ENCODE measurements at regions not wholly inside any gene's neighbourhood (a gene's known extent, or its start where the extent isn't known, plus 50 kb on each side); places are given as distances from the start of the nearest gene placed in this dataset.
A peak's percentile ranks its signal among the peaks of the same experiment; 100 is the strongest.

- Mint-ChIP-seq H3K4me1 (no peaks in the 10 kb centered on the region), H3K4me3 (no peak overlapping the region), H3K36me3 (peaks cover 5 to 45% (median 42%) of the 10 kb centered on the region in 3 donors), H3K27ac (no peak overlapping the region), H3K9me3 (peaks cover 21 to 53% (median 40%) of the 10 kb centered on the region in 9 donors), H3K27me3 (peaks cover 0 to 1% (median 0%) of the 10 kb centered on the region in 5 donors)
- POLR2A ChIA-PET, result no interaction called here
- ATAC-seq, result no peak
- DNase-seq, result no peak
These were observed 73.3 kb downstream of the RFC3 start for GRCh38 chr13:33891196-33891742.

- peaks cover 30 to 75% (median 56%) of the 10 kb centered on the region in 9 donors for H3K9me3 Mint-ChIP-seq
- H3K4me3 Mint-ChIP-seq, result peak overlapping the region in 1 of 10 donors; percentile 41
- no peak for ATAC-seq
- H3K4me1 Mint-ChIP-seq, result no peaks in the 10 kb centered on the region
- DNase-seq, result no peak
- no peak overlapping the region for H3K27ac Mint-ChIP-seq
- H3K27me3 Mint-ChIP-seq, result peaks cover 0 to 1% (median 0%) of the 10 kb centered on the region in 5 donors
- H3K36me3 Mint-ChIP-seq, result peaks cover 5 to 60% (median 43%) of the 10 kb centered on the region in 3 donors
- POLR2A ChIA-PET, result no interaction called here
These were observed 75.6 kb downstream of the RFC3 start for GRCh38 chr13:33893559-33893958.

DNA sequence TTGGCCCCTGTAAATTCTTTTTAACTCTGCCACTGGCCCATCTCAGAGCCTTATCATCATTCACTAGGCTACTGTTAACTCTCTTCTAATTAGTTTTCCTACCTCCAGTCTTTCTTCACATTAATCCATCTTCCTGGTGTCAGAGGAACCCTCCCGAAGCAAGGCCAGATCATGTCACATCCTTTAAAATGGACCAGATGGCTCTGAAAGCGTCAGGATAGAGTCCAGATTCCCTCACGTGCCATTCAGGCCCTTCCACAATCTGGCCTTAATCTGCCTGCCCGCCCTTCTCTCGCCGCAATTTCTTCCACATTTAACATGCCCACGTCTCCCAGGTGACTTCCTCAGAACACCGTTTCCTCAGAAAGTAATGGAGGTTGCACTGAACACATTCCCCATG is 86.5 kb downstream of the RFC3 start:
- POLR2A ChIA-PET, result no interaction called here
- peaks cover 0 to 25% (median 8%) of the 10 kb centered on the region in 3 donors for H3K36me3 Mint-ChIP-seq
- H3K4me3 Mint-ChIP-seq, result no peak overlapping the region
- H3K9me3 Mint-ChIP-seq, result peaks cover under 1 to 32% (median 16%) of the 10 kb centered on the region in 9 donors
- ATAC-seq (no peak), DNase-seq (no peak)
- no peak overlapping the region for H3K27ac Mint-ChIP-seq
- H3K27me3 Mint-ChIP-seq, result no peaks in the 10 kb centered on the region
- no peaks in the 10 kb centered on the region for H3K4me1 Mint-ChIP-seq

- no peak overlapping the region for H3K4me3 Mint-ChIP-seq
- peaks cover 0 to 15% (median under 1%) of the 10 kb centered on the region in 9 donors for H3K9me3 Mint-ChIP-seq
These were observed 90.2 kb downstream of the RFC3 start for GRCh38 chr13:33908116-33908515.

GRCh38 chr13:33910255-33910654 is 92.3 kb downstream of the RFC3 start:
- Mint-ChIP-seq H3K27ac (no peak overlapping the region), H3K4me3 (no peak overlapping the region), H3K9me3 (peaks cover 0 to 3% (median 0%) of the 10 kb centered on the region in 9 donors), H3K36me3 (peaks cover 0 to 1% (median 0%) of the 10 kb centered on the region in 3 donors), H3K4me1 (no peaks in the 10 kb centered on the region), H3K27me3 (no peaks in the 10 kb centered on the region)
- no peak for DNase-seq
- POLR2A ChIA-PET, result no interaction called here
- no peak for ATAC-seq

More at GRCh38 chr13:33908116-33908515, 90.2 kb downstream of the RFC3 start:
- Mint-ChIP-seq H3K36me3 (peaks cover 0 to 7% (median 1%) of the 10 kb centered on the region in 3 donors), H3K27me3 (no peaks in the 10 kb centered on the region), H3K4me1 (no peaks in the 10 kb centered on the region), H3K27ac (no peak overlapping the region)
- ATAC-seq, result no peak
- POLR2A ChIA-PET, result interaction anchor here (0.7 kb wide), 1 partner anchor 725 kb away, joined by 3 read pairs; no protein-coding TSS in a partner anchor
- no peak for DNase-seq

DNA sequence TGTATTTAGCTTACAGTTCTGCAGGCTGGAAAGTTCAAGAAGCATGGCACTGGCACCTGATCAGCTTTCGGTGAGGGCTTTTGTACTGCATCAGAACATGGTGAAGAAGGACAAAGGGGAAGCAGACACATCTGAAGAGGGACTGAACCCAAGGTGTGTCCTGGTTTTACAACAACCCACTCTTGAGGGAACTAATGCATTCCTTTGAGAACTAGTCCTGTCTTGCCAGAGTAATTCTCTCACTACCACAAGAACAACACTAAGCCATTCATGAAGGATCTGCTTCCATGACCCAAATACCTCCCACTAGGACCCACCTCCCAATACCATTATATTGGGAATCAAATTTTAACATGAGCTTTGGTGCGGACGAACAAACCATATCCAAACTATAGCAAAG is 93.6 kb downstream of the RFC3 start:
- POLR2A ChIA-PET, result no interaction called here
- H3K4me3 Mint-ChIP-seq, result no peak overlapping the region
- no peaks in the 10 kb centered on the region for H3K9me3 Mint-ChIP-seq
- H3K36me3 Mint-ChIP-seq, result peaks cover 0 to 1% (median 0%) of the 10 kb centered on the region in 3 donors
- no peaks in the 10 kb centered on the region for H3K4me1 Mint-ChIP-seq
- H3K27ac Mint-ChIP-seq, result no peak overlapping the region
- ATAC-seq (no peak), DNase-seq (no peak)
- H3K27me3 Mint-ChIP-seq, result no peaks in the 10 kb centered on the region

DNA sequence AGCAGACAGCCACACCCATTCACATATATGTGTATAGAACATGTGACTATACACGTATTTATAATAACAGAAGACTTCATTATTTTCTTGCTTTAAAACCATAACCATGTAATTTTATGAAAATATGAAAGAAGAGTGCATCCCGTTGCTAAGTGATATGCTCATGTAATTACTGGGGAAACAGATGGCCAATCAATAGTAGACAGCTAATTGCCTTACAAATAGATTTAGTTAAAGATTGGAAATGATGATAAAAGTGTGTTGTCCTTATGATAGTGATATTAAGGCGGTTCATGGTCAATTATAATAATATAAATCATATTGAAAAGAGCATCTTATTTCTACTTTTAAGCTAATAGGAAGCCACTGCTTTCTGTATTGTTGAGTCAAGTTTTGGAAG is 95.9 kb downstream of the RFC3 start:
- Mint-ChIP-seq H3K4me1 (no peaks in the 10 kb centered on the region), H3K9me3 (no peaks in the 10 kb centered on the region), H3K27me3 (no peaks in the 10 kb centered on the region), H3K36me3 (peaks cover 0 to 1% (median 0%) of the 10 kb centered on the region in 3 donors), H3K27ac (no peak overlapping the region), H3K4me3 (no peak overlapping the region)
- DNase-seq (no peak), ATAC-seq (no peak)
- POLR2A ChIA-PET, result no interaction called here

DNA sequence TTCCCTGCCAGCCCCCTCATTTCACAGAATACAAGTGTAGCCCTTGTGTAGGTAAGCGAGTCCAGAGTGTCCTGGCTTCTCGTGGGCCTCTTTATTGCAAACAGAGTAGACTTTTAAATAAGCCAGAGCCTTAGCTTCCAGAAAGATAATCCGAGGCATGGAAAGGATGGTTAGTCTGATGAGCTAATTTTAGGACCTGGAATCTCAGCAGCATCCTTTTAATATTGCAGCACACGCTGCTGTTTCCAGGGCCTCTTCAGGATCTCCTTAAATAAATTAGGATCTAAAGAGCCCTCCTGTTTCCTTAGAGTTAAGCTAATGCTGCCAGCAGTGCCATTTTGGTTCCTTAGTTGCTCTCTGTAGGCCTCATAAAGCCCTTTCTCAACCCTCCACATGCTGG is 99.2 kb downstream of the RFC3 start:
- peaks cover 0 to 1% (median 0%) of the 10 kb centered on the region in 5 donors for H3K27me3 Mint-ChIP-seq
- no peaks in the 10 kb centered on the region for H3K9me3 Mint-ChIP-seq
- DNase-seq, result no peak
- H3K27ac Mint-ChIP-seq, result no peak overlapping the region
- ATAC-seq, result no peak
- H3K4me3 Mint-ChIP-seq, result no peak overlapping the region
- H3K36me3 Mint-ChIP-seq, result no peaks in the 10 kb centered on the region
- no peaks in the 10 kb centered on the region for H3K4me1 Mint-ChIP-seq
- POLR2A ChIA-PET, result no interaction called here

DNA sequence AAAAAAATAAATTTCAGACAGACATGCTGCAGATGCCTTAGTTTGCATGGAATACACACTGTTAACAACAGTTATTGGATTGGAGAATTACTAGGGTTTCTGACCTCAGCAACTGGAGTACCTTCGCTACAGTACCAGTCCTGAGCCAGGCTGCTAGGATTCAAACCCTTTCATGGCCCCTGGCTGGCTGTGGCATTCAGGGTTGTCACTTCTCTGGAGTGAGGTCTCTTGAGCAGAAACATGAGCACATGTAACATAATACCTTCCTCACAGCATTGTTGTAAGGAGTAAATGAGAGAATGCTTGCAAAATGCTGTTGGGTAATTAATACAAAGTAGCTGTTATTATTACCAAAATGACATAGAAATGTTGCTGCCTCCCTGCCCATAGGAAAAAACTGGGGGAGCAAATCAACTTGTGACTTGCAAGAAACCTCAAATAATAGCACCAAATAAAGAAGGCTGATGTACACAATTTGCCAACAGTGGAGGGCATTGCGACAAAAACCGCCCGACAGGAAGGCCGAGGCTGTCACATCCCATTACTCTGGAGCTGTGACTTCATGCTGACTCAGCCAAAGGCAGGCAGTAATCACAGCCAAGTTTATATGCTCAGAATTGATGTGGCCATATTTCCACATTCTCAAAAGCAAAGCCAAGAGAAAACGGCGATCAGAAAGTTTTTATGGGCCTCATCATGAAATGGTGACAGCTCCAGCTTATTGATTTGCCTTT is 100.4 kb downstream of the RFC3 start:
- Mint-ChIP-seq H3K27ac (no peak overlapping the region), H3K9me3 (no peaks in the 10 kb centered on the region), H3K4me1 (no peaks in the 10 kb centered on the region), H3K36me3 (no peaks in the 10 kb centered on the region), H3K27me3 (peaks cover 0 to 1% (median 0%) of the 10 kb centered on the region in 5 donors), H3K4me3 (no peak overlapping the region)
- no peak for DNase-seq
- POLR2A ChIA-PET, result no interaction called here
- no peak for ATAC-seq

- DNase-seq, result no peak
- H3K27me3 Mint-ChIP-seq, result peaks cover 0 to 1% (median 0%) of the 10 kb centered on the region in 5 donors
- H3K4me3 Mint-ChIP-seq, result no peak overlapping the region
- no peaks in the 10 kb centered on the region for H3K4me1 Mint-ChIP-seq
- no peaks in the 10 kb centered on the region for H3K9me3 Mint-ChIP-seq
- H3K27ac Mint-ChIP-seq, result no peak overlapping the region
- POLR2A ChIA-PET, result no interaction called here
- no peak for ATAC-seq
- no peaks in the 10 kb centered on the region for H3K36me3 Mint-ChIP-seq
These were observed 101.2 kb downstream of the RFC3 start for GRCh38 chr13:33919120-33919519.

GRCh38 chr13:33925563-33925962 is 107.6 kb downstream of the RFC3 start:
- Mint-ChIP-seq H3K36me3 (no peaks in the 10 kb centered on the region), H3K4me1 (no peaks in the 10 kb centered on the region), H3K9me3 (peaks cover 0 to 2% (median 0%) of the 10 kb centered on the region in 9 donors), H3K27ac (no peak overlapping the region), H3K27me3 (peaks cover 0 to under 1% (median 0%) of the 10 kb centered on the region in 5 donors), H3K4me3 (no peak overlapping the region)
- ATAC-seq (no peak), DNase-seq (no peak)
- POLR2A ChIA-PET, result no interaction called here

DNA sequence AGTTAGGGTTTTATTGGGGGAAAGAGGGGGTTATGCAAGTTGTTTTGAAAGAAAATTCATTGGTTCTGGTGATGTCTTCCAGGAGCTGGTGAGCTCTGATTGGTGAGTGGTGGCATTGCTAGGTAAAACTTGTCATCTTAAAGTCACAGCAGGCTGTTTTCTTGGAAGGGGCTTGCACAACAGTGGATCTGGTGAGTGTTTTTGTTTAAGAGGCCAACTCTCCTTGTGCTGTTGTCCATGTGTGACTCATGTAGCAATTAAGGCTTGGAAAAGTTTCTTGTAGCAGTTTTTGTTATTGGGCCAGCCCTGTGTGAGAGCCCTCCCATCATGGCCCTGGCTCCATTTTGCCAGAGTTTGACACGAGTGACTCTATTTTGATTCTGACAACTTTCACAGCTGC is 109.4 kb downstream of the RFC3 start:
- DNase-seq (no peak), ATAC-seq (no peak)
- H3K4me1 Mint-ChIP-seq, result no peaks in the 10 kb centered on the region
- POLR2A ChIA-PET, result no interaction called here
- H3K9me3 Mint-ChIP-seq, result peaks cover 0 to 2% (median 0%) of the 10 kb centered on the region in 9 donors
- H3K27ac Mint-ChIP-seq, result no peak overlapping the region
- H3K27me3 Mint-ChIP-seq, result no peaks in the 10 kb centered on the region
- no peak overlapping the region for H3K4me3 Mint-ChIP-seq
- H3K36me3 Mint-ChIP-seq, result no peaks in the 10 kb centered on the region

- POLR2A ChIA-PET, result no interaction called here
- Mint-ChIP-seq H3K4me3 (no peak overlapping the region), H3K27me3 (no peaks in the 10 kb centered on the region), H3K27ac (no peak overlapping the region), H3K36me3 (no peaks in the 10 kb centered on the region), H3K9me3 (no peaks in the 10 kb centered on the region), H3K4me1 (no peaks in the 10 kb centered on the region)
- DNase-seq (peak in 1 of 10 donors; percentile 2), ATAC-seq (no peak)
These were observed 113.7 kb downstream of the RFC3 start for GRCh38 chr13:33931397-33932311.

Data from naive thymus-derived CD8-positive, alpha-beta T cell (primary cell).